ENCODE measurements at regions not wholly inside any gene's neighbourhood (a gene's known extent, or its start where the extent isn't known, plus 50 kb on each side); places are given as distances from the start of the nearest gene placed in this dataset.
"Not testable (repeated sequence)": the region's sequence is repeated elsewhere in the genome, so short reads cannot be mapped to it uniquely, and the experiment has no call there.

DNA sequence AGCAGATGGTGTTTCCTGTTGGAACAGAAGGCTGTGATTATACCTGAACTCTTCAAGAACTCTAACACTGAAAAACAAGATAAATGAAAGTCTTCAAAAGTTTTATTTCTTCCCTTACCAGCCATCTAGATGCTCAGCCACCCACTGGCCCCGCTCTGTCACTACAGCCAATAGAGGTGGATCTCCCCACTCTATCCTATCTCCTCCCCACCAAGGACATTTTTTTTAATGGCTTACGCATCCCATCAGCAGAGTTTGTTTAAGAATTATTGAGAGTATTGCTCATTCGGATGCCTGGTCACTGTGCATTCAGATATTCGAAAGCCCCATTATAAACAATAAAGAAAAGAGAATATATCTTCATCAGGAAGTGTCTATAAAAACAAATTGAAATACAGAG is 159.4 kb downstream of the RASEF start:
- no peak overlapping the region for H3K4me3 ChIP-seq (ENCODE audit: low read depth, low read length)
- no peak for DNase-seq (ENCODE audit: low read depth)
- TF ChIP-seq, protein P1, sequence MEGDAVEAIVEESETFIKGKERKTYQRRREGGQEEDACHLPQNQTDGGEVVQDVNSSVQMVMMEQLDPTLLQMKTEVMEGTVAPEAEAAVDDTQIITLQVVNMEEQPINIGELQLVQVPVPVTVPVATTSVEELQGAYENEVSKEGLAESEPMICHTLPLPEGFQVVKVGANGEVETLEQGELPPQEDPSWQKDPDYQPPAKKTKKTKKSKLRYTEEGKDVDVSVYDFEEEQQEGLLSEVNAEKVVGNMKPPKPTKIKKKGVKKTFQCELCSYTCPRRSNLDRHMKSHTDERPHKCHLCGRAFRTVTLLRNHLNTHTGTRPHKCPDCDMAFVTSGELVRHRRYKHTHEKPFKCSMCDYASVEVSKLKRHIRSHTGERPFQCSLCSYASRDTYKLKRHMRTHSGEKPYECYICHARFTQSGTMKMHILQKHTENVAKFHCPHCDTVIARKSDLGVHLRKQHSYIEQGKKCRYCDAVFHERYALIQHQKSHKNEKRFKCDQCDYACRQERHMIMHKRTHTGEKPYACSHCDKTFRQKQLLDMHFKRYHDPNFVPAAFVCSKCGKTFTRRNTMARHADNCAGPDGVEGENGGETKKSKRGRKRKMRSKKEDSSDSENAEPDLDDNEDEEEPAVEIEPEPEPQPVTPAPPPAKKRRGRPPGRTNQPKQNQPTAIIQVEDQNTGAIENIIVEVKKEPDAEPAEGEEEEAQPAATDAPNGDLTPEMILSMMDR (IDR thresholded peaks at IDR 0.05; ENCODE audit: insufficient read depth, low read depth, low read length), result peak; percentile 11

DNA sequence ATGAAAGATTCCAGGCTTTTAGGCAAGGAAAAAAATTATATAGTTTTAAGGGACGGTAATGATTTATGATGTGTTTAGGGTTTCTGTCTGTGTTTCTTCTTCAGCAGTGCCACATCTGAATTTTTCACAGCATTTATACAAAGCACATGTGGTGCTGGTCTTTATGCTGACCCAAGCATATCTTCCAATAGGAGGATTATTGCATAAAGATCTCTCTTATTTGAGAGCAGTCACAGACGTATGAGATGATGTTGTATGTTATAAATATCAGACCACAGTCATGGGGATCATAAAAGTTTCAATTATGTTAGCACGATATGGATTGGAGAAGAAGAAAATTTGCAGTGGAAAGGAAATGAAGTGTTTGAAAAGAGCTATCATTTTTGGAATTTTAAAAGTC is 150.9 kb downstream of the RASEF start:
- DNase-seq (ENCODE audit: low read depth), result peak; percentile 19
- no peak overlapping the region for H3K4me3 ChIP-seq (ENCODE audit: low read depth, low read length)
- TF ChIP-seq, protein P1 (IDR thresholded peaks at IDR 0.05; ENCODE audit: insufficient read depth, low read depth, low read length), result no peak

DNA sequence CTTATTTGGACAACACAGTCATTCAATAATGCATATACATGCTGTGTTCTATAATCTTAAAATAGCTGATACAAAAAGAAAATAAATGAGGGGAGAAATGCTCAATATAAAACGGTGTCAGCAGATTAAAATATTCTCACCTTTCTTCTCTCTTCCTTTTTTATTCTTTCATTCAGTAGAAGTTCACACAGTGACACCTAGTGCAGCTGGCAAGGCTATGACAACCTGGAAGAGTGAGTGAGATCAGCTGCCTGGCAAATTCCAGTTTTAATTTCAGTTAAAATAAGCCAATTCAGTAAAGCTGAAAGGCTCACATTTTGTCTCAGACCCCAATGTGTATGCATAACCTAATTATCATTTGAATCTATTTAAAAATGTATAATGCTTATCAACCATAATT is 150.3 kb downstream of the RASEF start:
- TF ChIP-seq, protein P1 (IDR thresholded peaks at IDR 0.05; ENCODE audit: insufficient read depth, low read depth, low read length), result peak; percentile 6
- no peak for DNase-seq (ENCODE audit: low read depth)
- H3K4me3 ChIP-seq (ENCODE audit: low read depth, low read length), result no peak overlapping the region

DNA sequence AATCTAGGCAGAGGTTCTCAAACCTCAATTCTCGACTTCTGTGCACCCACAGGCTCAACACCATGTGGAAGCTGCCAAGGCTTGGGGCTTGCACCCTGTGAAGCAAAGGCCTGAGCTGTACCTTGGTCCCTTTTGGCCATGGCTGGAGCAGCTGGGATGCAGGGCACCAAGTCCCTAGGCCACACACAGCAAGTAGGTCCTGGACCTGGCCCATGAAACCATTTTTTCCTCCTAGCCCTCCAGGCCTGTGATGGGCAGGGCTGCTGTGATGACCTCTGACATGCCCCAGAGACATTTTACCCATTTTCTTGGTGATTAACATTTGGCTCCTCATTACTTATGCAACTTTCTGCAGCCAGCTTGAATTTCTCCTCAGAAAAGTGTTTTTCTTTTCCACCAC is 146.7 kb downstream of the RASEF start:
- not testable (repeated sequence) for DNase-seq (ENCODE audit: low read depth); H3K4me3 ChIP-seq (ENCODE audit: low read depth, low read length)

DNA sequence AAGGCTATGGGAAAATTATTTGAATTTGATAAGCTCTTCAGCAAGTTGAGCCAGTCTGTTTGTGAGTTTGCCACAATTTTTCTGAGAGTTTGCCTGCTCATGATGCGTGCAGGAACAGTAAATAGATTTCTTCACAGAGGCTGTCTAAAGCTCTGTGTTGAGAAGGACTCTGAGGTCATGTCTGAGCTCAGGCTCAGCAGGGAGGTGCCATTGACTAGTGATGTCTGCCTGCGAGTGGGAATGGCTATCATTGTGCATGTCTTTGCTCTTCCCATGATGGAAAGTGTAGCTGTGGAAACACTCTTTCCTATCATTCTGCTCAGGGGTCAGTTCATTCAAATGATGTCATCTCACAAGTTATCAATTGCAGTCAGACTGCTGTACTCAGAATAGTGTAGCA is 142.8 kb downstream of the RASEF start:
- TF ChIP-seq, protein P1 (IDR thresholded peaks at IDR 0.05; ENCODE audit: insufficient read depth, low read depth, low read length), result no peak
- DNase-seq (ENCODE audit: low read depth), result no peak

DNA sequence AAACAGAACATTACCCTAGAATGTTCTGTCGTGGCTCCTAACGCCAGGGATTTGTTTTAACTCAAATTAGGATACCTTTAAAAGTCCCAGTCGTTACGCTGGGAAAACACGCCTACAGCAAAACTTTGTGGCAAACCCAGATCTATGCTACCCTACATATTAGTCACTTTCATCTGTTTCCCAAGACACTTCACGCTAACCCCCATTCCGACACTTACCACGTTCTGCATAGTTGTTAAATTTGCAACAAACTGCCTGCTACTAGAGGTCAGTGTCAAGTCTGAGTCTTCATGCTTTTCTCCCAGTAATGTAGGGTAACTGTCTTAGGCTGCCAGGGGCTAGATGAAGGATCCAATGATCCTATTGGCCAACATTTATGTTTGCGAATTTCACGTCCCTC is 140.3 kb downstream of the RASEF start:
- TF ChIP-seq, protein P1 (IDR thresholded peaks at IDR 0.05; ENCODE audit: insufficient read depth, low read depth, low read length), result no peak
- no peak overlapping the region for H3K4me3 ChIP-seq (ENCODE audit: low read depth, low read length)
- DNase-seq (ENCODE audit: low read depth), result no peak

More for the DNA sequence above, 142.8 kb downstream of the RASEF start:
- H3K4me3 ChIP-seq (ENCODE audit: low read depth, low read length), result no peak overlapping the region

DNA sequence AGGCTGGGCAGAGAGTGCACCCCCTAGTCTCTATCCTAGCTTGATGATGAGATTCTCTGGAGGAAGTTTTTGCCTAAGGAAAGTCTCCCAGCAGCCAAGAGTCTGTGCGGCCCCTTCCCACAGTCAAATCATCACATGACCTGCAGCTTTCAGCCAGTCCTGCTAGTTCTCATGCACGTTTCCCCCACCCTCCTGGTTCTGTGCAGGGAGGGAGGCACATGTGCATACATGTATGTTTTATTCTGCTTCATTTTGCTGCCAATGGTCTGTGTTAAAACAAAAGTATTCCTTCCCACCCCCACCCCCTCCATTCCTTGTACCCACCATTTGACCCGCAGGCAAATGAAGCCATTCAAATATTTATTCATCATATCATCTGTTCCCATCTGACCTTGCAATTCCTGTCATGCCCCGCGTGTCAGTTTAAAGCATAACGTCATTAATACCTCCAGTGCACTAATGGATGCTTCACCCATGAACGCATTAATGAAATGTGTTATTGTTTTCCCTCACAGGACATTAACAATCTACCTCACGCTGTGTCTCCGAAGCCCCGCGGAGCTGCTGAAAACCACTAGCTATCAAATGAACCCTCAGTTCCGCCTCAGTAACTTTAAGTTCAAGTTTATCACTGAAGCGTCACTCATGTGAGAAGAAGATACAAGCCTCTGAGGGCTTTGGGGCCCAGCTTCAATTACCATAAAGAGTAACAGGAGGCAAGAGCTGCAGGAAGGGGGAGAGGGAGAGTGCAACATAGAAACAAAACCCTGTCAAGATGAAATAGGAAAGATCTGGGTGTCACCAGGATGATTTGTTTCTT is 139.6 kb downstream of the RASEF start:
- TF ChIP-seq, protein P1 (IDR thresholded peaks at IDR 0.05; ENCODE audit: insufficient read depth, low read depth, low read length), result no peak
- DNase-seq (ENCODE audit: low read depth), result no peak
- H3K4me3 ChIP-seq (ENCODE audit: low read depth, low read length), result no peak overlapping the region

Data from fibroblast of villous mesenchyme (primary cell).